Prostate gland (tissue), 2 donors: ENCODE measurements at regions not wholly inside any gene's neighbourhood (a gene's known extent, or its start where the extent isn't known, plus 50 kb on each side); places are given as distances from the start of the nearest gene placed in this dataset.

Source experiments
- DNase-seq: peaks from one replicate; pipeline ENCODE4 v3.0.0-alpha.2; 2019; ENCODE audit warnings: low spot score
- H3K27ac ChIP-seq, 2 donors: fragments of 200-600 bp; sonication (generic); 2 replicates each; pipeline ENCODE4 v1.5.1; 2017 to 2019
- H3K27me3 ChIP-seq: fragments of 200-600 bp; sonication (generic); replicated peaks from 2 replicates; pipeline ENCODE4 v1.5.1; 2019; ENCODE audit not compliant: insufficient read depth
- H3K36me3 ChIP-seq, 2 donors: fragments of 200-600 bp; sonication (generic); 1 replicate in 1 of 2; 2 replicates in 1 of 2; pipeline versions ENCODE4 v1.5.1 to v1.8.1; 2017 to 2019
- H3K4me1 ChIP-seq: fragments of 200-600 bp; sonication (generic); replicated peaks from 2 replicates; pipeline ENCODE4 v1.5.1; 2019
- H3K4me3 ChIP-seq, 2 donors: fragments of 200-600 bp; sonication (generic); 2 replicates each; pipeline ENCODE4 v1.5.1; 2017 to 2019
- H3K9me3 ChIP-seq: fragments of 200-600 bp; sonication (generic); 2 replicates; pipeline ENCODE4 v1.5.1; 2017
- CTCF ChIP-seq, 4 experiments: fragments of 200-600 bp in 2 of 4; fragments of 450-650 bp in 2 of 4; sonication (generic) in 2 of 4; IDR thresholded peaks; 1 replicate in 3 of 4; 2 replicates in 1 of 4; pipeline ENCODE4 v1.5.1; 2016 to 2019; ENCODE audit warnings: antibody characterized with exemption in 4 of 4, mild to moderate bottlenecking in 2 of 4, moderate library complexity in 2 of 4
- POLR2A ChIP-seq: fragments of 450-650 bp; IDR thresholded peaks from one replicate; pipeline ENCODE4 v1.6.1; 2016; ENCODE audit warnings: antibody characterized with exemption, mild to moderate bottlenecking
- POLR2AphosphoS5 ChIP-seq: sonication (generic); formaldehyde crosslinking; IDR thresholded peaks from one replicate; pipeline ENCODE4 v1.6.1; 2017; ENCODE audit warnings: antibody characterized with exemption
- WGBS: methylation state at CpG from one replicate; pipeline ENCODE4 v1.1.5; 2018; 5-methylcytosine and 5-hydroxymethylcytosine counted together
- intact Hi-C: fragments of 100-400 bp; cut with DNase I; formaldehyde crosslinking; loops from one replicate; pipeline ENCODE4 v1.14.2; 2022

- H3K36me3 ChIP-seq = no peaks in the 10 kb centered on the region
- no peak overlapping the region for H3K4me3 ChIP-seq
- H3K27me3 ChIP-seq = peaks cover 4% of the 10 kb centered on the region
- WGBS = 46% methylated on average over 5 of the region's 5 CpGs
- H3K9me3 ChIP-seq = no peaks in the 10 kb centered on the region
- no peak for DNase-seq
- intact Hi-C loops = no loop called here
- H3K4me1 ChIP-seq = no peaks in the 10 kb centered on the region
- no peak overlapping the region for H3K27ac ChIP-seq
- TF ChIP-seq POLR2AphosphoS5 = no peak
- no peak for TF ChIP-seq POLR2A
- no peak for TF ChIP-seq CTCF (IDR thresholded peaks at IDR 0.05)
These were observed 420.5 kb downstream of the MATN1 start for GRCh38 chr1:30302858-30303257.

- Histone ChIP-seq H3K36me3 (no peaks in the 10 kb centered on the region), H3K4me3 (no peak overlapping the region), H3K4me1 (no peaks in the 10 kb centered on the region), H3K9me3 (no peaks in the 10 kb centered on the region), H3K27ac (no peak overlapping the region), H3K27me3 (peaks cover 4% of the 10 kb centered on the region)
- 43% methylated on average over 5 of the region's 5 CpGs for WGBS
- DNase-seq = no peak
- intact Hi-C loops = no loop called here
- no peak for TF ChIP-seq CTCF (IDR thresholded peaks at IDR 0.05)
- TF ChIP-seq POLR2A = no peak
- no peak for TF ChIP-seq POLR2AphosphoS5
These were observed 422.7 kb downstream of the MATN1 start for GRCh38 chr1:30300669-30301068.

- TF ChIP-seq POLR2AphosphoS5 = no peak
- TF ChIP-seq POLR2A = no peak
- TF ChIP-seq CTCF (IDR thresholded peaks at IDR 0.05) = no peak
- intact Hi-C loops = no loop called here
- Histone ChIP-seq H3K27ac (no peak overlapping the region), H3K36me3 (no peaks in the 10 kb centered on the region), H3K9me3 (no peaks in the 10 kb centered on the region), H3K4me1 (no peaks in the 10 kb centered on the region), H3K4me3 (no peak overlapping the region), H3K27me3 (peaks cover 4% of the 10 kb centered on the region)
- 93% methylated on average over 2 of the region's 2 CpGs for WGBS
- no peak for DNase-seq
These were observed 424.0 kb downstream of the MATN1 start for GRCh38 chr1:30299393-30299792.

- Histone ChIP-seq H3K9me3 (no peaks in the 10 kb centered on the region), H3K4me3 (no peak overlapping the region), H3K27me3 (peaks cover 4% of the 10 kb centered on the region), H3K36me3 (no peaks in the 10 kb centered on the region), H3K27ac (no peak overlapping the region), H3K4me1 (no peaks in the 10 kb centered on the region)
- intact Hi-C loops = no loop called here
- no peak for DNase-seq
- no peak for TF ChIP-seq POLR2A
- no peak for TF ChIP-seq CTCF (IDR thresholded peaks at IDR 0.05)
- TF ChIP-seq POLR2AphosphoS5 = no peak
- WGBS = 86% methylated on average over 4 of the region's 4 CpGs
These were observed 427.7 kb downstream of the MATN1 start for GRCh38 chr1:30295674-30296073.

GRCh38 chr1:30295266-30295665, 428.1 kb downstream of the MATN1 start:
- intact Hi-C loops = no loop called here
- no peak overlapping the region for H3K27ac ChIP-seq
- H3K27me3 ChIP-seq = peaks cover 4% of the 10 kb centered on the region
- no peak overlapping the region for H3K4me3 ChIP-seq
- H3K4me1 ChIP-seq = no peaks in the 10 kb centered on the region
- H3K9me3 ChIP-seq = no peaks in the 10 kb centered on the region
- no peak for DNase-seq
- TF ChIP-seq POLR2A = no peak
- no peak for TF ChIP-seq POLR2AphosphoS5
- TF ChIP-seq CTCF (IDR thresholded peaks at IDR 0.05) = no peak
- H3K36me3 ChIP-seq = no peaks in the 10 kb centered on the region
- WGBS = 77% methylated on average over 2 of the region's 2 CpGs
